Neutrophil (primary cell): ENCODE measurements at regions not wholly inside any gene's neighbourhood (a gene's known extent, or its start where the extent isn't known, plus 50 kb on each side); places are given as distances from the start of the nearest gene placed in this dataset.
A peak's percentile ranks its signal among the peaks of the same experiment; 100 is the strongest.

Experiments used
- H3K27ac ChIP-seq: fragments of 200-600 bp; sonication (generic); 2 replicates; pipeline ENCODE4 v1.5.1; 2016; ENCODE audit warnings: mild to moderate bottlenecking, moderate library complexity
- H3K27me3 ChIP-seq: fragments of 200-600 bp; sonication (generic); 2 replicates; pipeline ENCODE4 v1.6.0; 2016; ENCODE audit warnings: mild to moderate bottlenecking
- H3K36me3 ChIP-seq: fragments of 200-600 bp; sonication (generic); 2 replicates; pipeline ENCODE4 v1.5.1; 2017
- H3K4me1 ChIP-seq, 2 experiments: fragments of 200-600 bp in 1 of 2; sonication (generic) in 1 of 2; 1 replicate in 1 of 2; 2 replicates in 1 of 2; pipeline versions ENCODE4 v1.5.1 to v1.6.1; 2013 to 2016; ENCODE audit warnings: low read depth in 1 of 2, low read length in 1 of 2, mild to moderate bottlenecking in 1 of 2, moderate library complexity in 1 of 2; ENCODE audit not compliant: control insufficient read depth in 1 of 2, insufficient read depth in 1 of 2
- H3K4me3 ChIP-seq, 2 experiments: fragments of 200-600 bp in 1 of 2; sonication (generic) in 1 of 2; 1 replicate in 1 of 2; 2 replicates in 1 of 2; pipeline ENCODE4 v1.5.1; 2013 to 2016; ENCODE audit warnings: low read depth in 1 of 2, low read length in 1 of 2, mild to moderate bottlenecking in 1 of 2, moderate library complexity in 1 of 2
- H3K9me3 ChIP-seq: fragments of 200-600 bp; sonication (generic); 2 replicates; pipeline ENCODE4 v1.5.1; 2016
- CTCF ChIP-seq: fragments of 200-600 bp; sonication (generic); IDR thresholded peaks from 2 replicates; pipeline ENCODE4 v1.5.1; 2016; ENCODE audit warnings: antibody characterized with exemption

GRCh38 chr2:134118279-134119116 lies 135.4 kb upstream of the MGAT5 start:
- H3K4me1 ChIP-seq: peaks cover 41 to 45% of the 10 kb centered on the region in 2 experiments
- peak overlapping the region in 1 of 2 experiments; percentile 16 for H3K4me3 ChIP-seq
- H3K36me3 ChIP-seq: no peaks in the 10 kb centered on the region
- H3K27ac ChIP-seq: peak overlapping the region; percentile 15
- no peaks in the 10 kb centered on the region for H3K27me3 ChIP-seq
- no peaks in the 10 kb centered on the region for H3K9me3 ChIP-seq
- TF ChIP-seq CTCF: peak; percentile 65

- no peak for TF ChIP-seq CTCF
- Histone ChIP-seq H3K4me3 (peak overlapping the region; percentile 88 to 89), H3K27me3 (no peaks in the 10 kb centered on the region), H3K9me3 (no peaks in the 10 kb centered on the region), H3K36me3 (no peaks in the 10 kb centered on the region), H3K27ac (peak overlapping the region; percentile 91), H3K4me1 (peaks cover 49 to 52% of the 10 kb centered on the region in 2 experiments)
Measured at GRCh38 chr2:134119117-134119712, 134.7 kb upstream of the MGAT5 start.

GRCh38 chr2:134119713-134120405 lies 134.0 kb upstream of the MGAT5 start:
- no peaks in the 10 kb centered on the region for H3K9me3 ChIP-seq
- peak overlapping the region; percentile 91 for H3K27ac ChIP-seq
- H3K27me3 ChIP-seq: no peaks in the 10 kb centered on the region
- H3K36me3 ChIP-seq: no peaks in the 10 kb centered on the region
- peaks cover 54 to 56% of the 10 kb centered on the region in 2 experiments for H3K4me1 ChIP-seq
- TF ChIP-seq CTCF: peak; percentile 16
- H3K4me3 ChIP-seq: peak overlapping the region; percentile 88 to 89

GRCh38 chr2:134120406-134120732 lies 133.5 kb upstream of the MGAT5 start:
- H3K27me3 ChIP-seq: no peaks in the 10 kb centered on the region
- no peak for TF ChIP-seq CTCF
- peaks cover 54 to 56% of the 10 kb centered on the region in 2 experiments for H3K4me1 ChIP-seq
- H3K27ac ChIP-seq: peak overlapping the region; percentile 91
- H3K36me3 ChIP-seq: no peaks in the 10 kb centered on the region
- H3K4me3 ChIP-seq: peak overlapping the region; percentile 88 to 89
- H3K9me3 ChIP-seq: no peaks in the 10 kb centered on the region

GRCh38 chr2:134120733-134121630 lies 132.9 kb upstream of the MGAT5 start:
- no peaks in the 10 kb centered on the region for H3K9me3 ChIP-seq
- peak overlapping the region; percentile 88 to 89 for H3K4me3 ChIP-seq
- TF ChIP-seq CTCF: no peak
- H3K4me1 ChIP-seq: peaks cover 56 to 59% of the 10 kb centered on the region in 2 experiments
- no peaks in the 10 kb centered on the region for H3K36me3 ChIP-seq
- H3K27ac ChIP-seq: peak overlapping the region; percentile 91
- no peaks in the 10 kb centered on the region for H3K27me3 ChIP-seq
